Gastroesophageal sphincter (tissue), 4 donors: ENCODE measurements at regions not wholly inside any gene's neighbourhood (a gene's known extent, or its start where the extent isn't known, plus 50 kb on each side); places are given as distances from the start of the nearest gene placed in this dataset.

Source experiments
- ATAC-seq: fragments of 150-250 bp; one replicate; pipeline ENCODE4 v1.9.1; 2016; ENCODE audit warnings: mild to moderate bottlenecking, moderate library complexity
- H3K27ac ChIP-seq, 4 donors: fragments of 200-600 bp; sonication (generic) in 3 of 4; 1 replicate in 3 of 4; 2 replicates in 1 of 4; pipeline ENCODE4 v1.5.1; 2016 to 2019
- H3K27me3 ChIP-seq: fragments of 200-600 bp; sonication (generic); one replicate; pipeline ENCODE4 v1.5.1; 2019
- H3K36me3 ChIP-seq, 2 donors: fragments of 200-600 bp; sonication (generic); one replicate each; pipeline ENCODE4 v1.5.1; 2019; ENCODE audit warnings: control low read depth in 1 of 2
- H3K4me1 ChIP-seq, 3 donors: fragments of 200-600 bp; sonication (generic); 1 replicate in 2 of 3; 2 replicates in 1 of 3; pipeline ENCODE4 v1.5.1; 2016 to 2019; ENCODE audit warnings: control low read depth in 2 of 3
- H3K4me3 ChIP-seq, 2 donors: fragments of 200-600 bp; sonication (generic); one replicate each; pipeline ENCODE4 v1.5.1; 2019; ENCODE audit warnings: mild to moderate bottlenecking in 1 of 2, moderate library complexity in 1 of 2
- H3K9me3 ChIP-seq, 3 donors: fragments of 200-600 bp; sonication (generic); one replicate each; pipeline ENCODE4 v1.5.1; 2017 to 2019; ENCODE audit warnings: control low read depth in 2 of 3
- CTCF ChIP-seq, 4 experiments: fragments of 200-600 bp in 2 of 4; fragments of 450-650 bp in 2 of 4; sonication (generic) in 1 of 4; IDR thresholded peaks; one replicate each; pipeline ENCODE4 v1.5.1; 2017 to 2019; ENCODE audit warnings: antibody characterized with exemption in 4 of 4, mild to moderate bottlenecking in 2 of 4, moderate library complexity in 2 of 4
- EP300 ChIP-seq: sonication (generic); formaldehyde crosslinking; IDR thresholded peaks from one replicate; pipeline ENCODE4 v1.6.1; 2017; ENCODE audit warnings: antibody characterized with exemption, mild to moderate bottlenecking
- POLR2A ChIP-seq, 2 donors: fragments of 450-650 bp; IDR thresholded peaks; one replicate each; pipeline ENCODE4 v1.6.1; 2017; ENCODE audit warnings: antibody characterized with exemption in 2 of 2, mild to moderate bottlenecking in 2 of 2, moderate library complexity in 1 of 2
- POLR2AphosphoS5 ChIP-seq: sonication (generic); formaldehyde crosslinking; IDR thresholded peaks from one replicate; pipeline ENCODE4 v1.6.1; 2017; ENCODE audit warnings: antibody characterized with exemption
- WGBS, 2 donors: methylation state at CpG; one replicate each; pipeline ENCODE4 v1.1.5; 2018; ENCODE audit warnings: low coverage in 1 of 2; 5-methylcytosine and 5-hydroxymethylcytosine counted together

GRCh38 chr1:55418208-55419000 is 203.2 kb upstream of the USP24 start:
- H3K9me3 ChIP-seq = peaks cover 0 to 16% (median 0%) of the 10 kb centered on the region in 3 donors
- 74 to 84% methylated on average over 9 of the region's 10 CpGs for WGBS, 2 donors
- no peak for TF ChIP-seq CTCF (IDR thresholded peaks at IDR 0.05)
- TF ChIP-seq EP300 = no peak
- TF ChIP-seq POLR2AphosphoS5 = no peak
- TF ChIP-seq POLR2A (IDR thresholded peaks at IDR 0.05) = no peak

GRCh38 chr1:55416164-55416842 is 201.1 kb upstream of the USP24 start:
- H3K9me3 ChIP-seq = peaks cover 0 to 6% (median 0%) of the 10 kb centered on the region in 3 donors
- H3K27me3 ChIP-seq = no peaks in the 10 kb centered on the region
- H3K27ac ChIP-seq = no peak overlapping the region
- TF ChIP-seq POLR2AphosphoS5 = no peak
- TF ChIP-seq CTCF (IDR thresholded peaks at IDR 0.05) = no peak
- no peaks in the 10 kb centered on the region for H3K36me3 ChIP-seq
- no peaks in the 10 kb centered on the region for H3K4me1 ChIP-seq
- ATAC-seq = no peak
- 90 to 100% methylated on average over 2 of the region's 2 CpGs for WGBS, 2 donors
- no peak overlapping the region for H3K4me3 ChIP-seq

More at GRCh38 chr1:55418208-55419000, 203.2 kb upstream of the USP24 start:
- Histone ChIP-seq H3K36me3 (no peaks in the 10 kb centered on the region), H3K27me3 (no peaks in the 10 kb centered on the region), H3K4me3 (no peak overlapping the region), H3K27ac (no peak overlapping the region), H3K4me1 (no peaks in the 10 kb centered on the region)
- ATAC-seq = no peak

GRCh38 chr1:55413286-55413685 is 198.1 kb upstream of the USP24 start:
- H3K27ac ChIP-seq = no peak overlapping the region
- no peak overlapping the region for H3K4me3 ChIP-seq
- no peaks in the 10 kb centered on the region for H3K36me3 ChIP-seq
- no peak for ATAC-seq
- no peaks in the 10 kb centered on the region for H3K27me3 ChIP-seq
- TF ChIP-seq CTCF (IDR thresholded peaks at IDR 0.05) (no peak), POLR2A (IDR thresholded peaks at IDR 0.05) (no peak), EP300 (no peak)
- H3K4me1 ChIP-seq = no peaks in the 10 kb centered on the region
- H3K9me3 ChIP-seq = peaks cover 0 to 6% (median 0%) of the 10 kb centered on the region in 3 donors

GRCh38 chr1:55412060-55412459 is 196.9 kb upstream of the USP24 start:
- Histone ChIP-seq H3K27me3 (no peaks in the 10 kb centered on the region), H3K4me1 (no peaks in the 10 kb centered on the region), H3K4me3 (no peak overlapping the region), H3K36me3 (no peaks in the 10 kb centered on the region), H3K27ac (no peak overlapping the region), H3K9me3 (peaks cover 0 to 6% (median 0%) of the 10 kb centered on the region in 3 donors)
- 79 to 83% methylated on average over 2 of the region's 2 CpGs for WGBS, 2 donors
- no peak for ATAC-seq
- TF ChIP-seq POLR2A (IDR thresholded peaks at IDR 0.05) = no peak
- no peak for TF ChIP-seq CTCF (IDR thresholded peaks at IDR 0.05)
- TF ChIP-seq EP300 = no peak
- no peak for TF ChIP-seq POLR2AphosphoS5
